Sigmoid colon (tissue), 6 donors: ENCODE measurements at regions not wholly inside any gene's neighbourhood (a gene's known extent, or its start where the extent isn't known, plus 50 kb on each side); places are given as distances from the start of the nearest gene placed in this dataset.
"Not testable (repeated sequence)": the region's sequence is repeated elsewhere in the genome, so short reads cannot be mapped to it uniquely, and the experiment has no call there.

Experiments
- DNase-seq: peaks from one replicate; pipeline ENCODE4 v3.0.0-alpha.2; 2019
- H3K27ac ChIP-seq, 4 donors: fragments of 200-600 bp; sonication (generic); one replicate each; pipeline ENCODE4 v1.5.1; 2016 to 2019; ENCODE audit warnings: mild to moderate bottlenecking in 1 of 4
- H3K27me3 ChIP-seq, 3 donors: fragments of 200-600 bp; sonication (generic); one replicate each; pipeline ENCODE4 v1.5.1; 2019; ENCODE audit warnings: mild to moderate bottlenecking in 1 of 3
- H3K36me3 ChIP-seq, 4 donors: fragments of 200-600 bp; sonication (generic); one replicate each; pipeline ENCODE4 v1.5.1; 2016 to 2019
- H3K4me1 ChIP-seq, 4 donors: fragments of 200-600 bp; sonication (generic); one replicate each; pipeline ENCODE4 v1.5.1; 2017 to 2019
- H3K4me3 ChIP-seq, 4 donors: fragments of 200-600 bp; sonication (generic); one replicate each; pipeline ENCODE4 v1.5.1; 2017 to 2019; ENCODE audit warnings: mild to moderate bottlenecking in 2 of 4, moderate library complexity in 1 of 4
- H3K9me3 ChIP-seq, 4 donors: fragments of 200-600 bp in 3 of 4; sonication (generic) in 3 of 4; one replicate each; pipeline versions ENCODE4 v1.5.1 to v1.6.1; 2013 to 2019
- EP300 ChIP-seq, 4 donors: sonication (generic); formaldehyde crosslinking; IDR thresholded peaks; one replicate each; pipeline ENCODE4 v1.6.1; 2017; ENCODE audit warnings: antibody characterized with exemption in 4 of 4
- POLR2A ChIP-seq, 2 donors: fragments of 450-650 bp; IDR thresholded peaks; one replicate each; pipeline ENCODE4 v1.6.1; 2016; ENCODE audit warnings: antibody characterized with exemption in 2 of 2, mild to moderate bottlenecking in 2 of 2, moderate library complexity in 2 of 2
- POLR2AphosphoS5 ChIP-seq, 4 donors: sonication (generic); formaldehyde crosslinking; IDR thresholded peaks; one replicate each; pipeline ENCODE4 v1.6.1; 2017; ENCODE audit warnings: antibody characterized with exemption in 4 of 4
- WGBS, 2 donors: extraction: QIAGEN DNeasy Blood & Tissue Kit; methylation state at CpG; one replicate each; pipeline ENCODE4 v1.1.7; 2013; 5-methylcytosine and 5-hydroxymethylcytosine counted together
- intact Hi-C: fragments of 100-400 bp; cut with DNase I; formaldehyde crosslinking; loops from one replicate; pipeline ENCODE4 v1.15.1; 2023
- TF ChIP-seq, protein P1 (sequence below), 4 experiments: fragments of 450-650 bp in 3 of 4; fragments of 200-600 bp in 1 of 4; IDR thresholded peaks; one replicate each; pipeline ENCODE4 v1.5.1; 2016 to 2019; ENCODE audit warnings: antibody characterized with exemption in 4 of 4, mild to moderate bottlenecking in 3 of 4, moderate library complexity in 2 of 4
- donor health status: healthy with polysubstance abuse.
- donor health status: healthy.

DNA sequence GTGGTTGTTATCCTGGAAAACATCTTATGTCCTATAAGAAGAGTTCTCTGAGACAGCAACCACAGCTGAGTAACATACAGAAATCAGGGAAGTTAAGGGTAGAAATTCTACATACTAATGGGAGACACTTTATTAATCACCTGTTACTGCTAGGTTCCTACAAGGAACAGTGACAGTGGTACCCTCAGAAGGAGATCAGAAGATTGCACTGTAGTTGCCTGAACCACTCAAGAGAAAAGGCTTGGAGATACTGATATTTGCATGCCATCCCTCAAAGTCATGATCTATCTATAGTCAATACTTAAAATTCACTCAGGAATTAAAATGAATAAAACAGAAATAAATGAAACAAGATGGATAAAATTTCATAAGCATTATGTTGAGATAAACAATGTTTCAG lies 136.0 kb downstream of the LMLN start:
- H3K4me1 ChIP-seq: no peaks in the 10 kb centered on the region
- no peaks in the 10 kb centered on the region for H3K9me3 ChIP-seq
- TF ChIP-seq EP300 (IDR thresholded peaks at IDR 0.05) (no peak), POLR2A (IDR thresholded peaks at IDR 0.05) (no peak), POLR2AphosphoS5 (IDR thresholded peaks at IDR 0.05) (no peak)
- TF ChIP-seq, protein P1, sequence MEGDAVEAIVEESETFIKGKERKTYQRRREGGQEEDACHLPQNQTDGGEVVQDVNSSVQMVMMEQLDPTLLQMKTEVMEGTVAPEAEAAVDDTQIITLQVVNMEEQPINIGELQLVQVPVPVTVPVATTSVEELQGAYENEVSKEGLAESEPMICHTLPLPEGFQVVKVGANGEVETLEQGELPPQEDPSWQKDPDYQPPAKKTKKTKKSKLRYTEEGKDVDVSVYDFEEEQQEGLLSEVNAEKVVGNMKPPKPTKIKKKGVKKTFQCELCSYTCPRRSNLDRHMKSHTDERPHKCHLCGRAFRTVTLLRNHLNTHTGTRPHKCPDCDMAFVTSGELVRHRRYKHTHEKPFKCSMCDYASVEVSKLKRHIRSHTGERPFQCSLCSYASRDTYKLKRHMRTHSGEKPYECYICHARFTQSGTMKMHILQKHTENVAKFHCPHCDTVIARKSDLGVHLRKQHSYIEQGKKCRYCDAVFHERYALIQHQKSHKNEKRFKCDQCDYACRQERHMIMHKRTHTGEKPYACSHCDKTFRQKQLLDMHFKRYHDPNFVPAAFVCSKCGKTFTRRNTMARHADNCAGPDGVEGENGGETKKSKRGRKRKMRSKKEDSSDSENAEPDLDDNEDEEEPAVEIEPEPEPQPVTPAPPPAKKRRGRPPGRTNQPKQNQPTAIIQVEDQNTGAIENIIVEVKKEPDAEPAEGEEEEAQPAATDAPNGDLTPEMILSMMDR (IDR thresholded peaks at IDR 0.05): no peak
- H3K4me3 ChIP-seq: no peak overlapping the region
- intact Hi-C loops: no loop called here
- no peak for DNase-seq
- H3K27ac ChIP-seq: no peak overlapping the region
- H3K36me3 ChIP-seq: no peaks in the 10 kb centered on the region
- H3K27me3 ChIP-seq: peaks cover 0 to 40% (median 0%) of the 10 kb centered on the region in 3 donors

DNA sequence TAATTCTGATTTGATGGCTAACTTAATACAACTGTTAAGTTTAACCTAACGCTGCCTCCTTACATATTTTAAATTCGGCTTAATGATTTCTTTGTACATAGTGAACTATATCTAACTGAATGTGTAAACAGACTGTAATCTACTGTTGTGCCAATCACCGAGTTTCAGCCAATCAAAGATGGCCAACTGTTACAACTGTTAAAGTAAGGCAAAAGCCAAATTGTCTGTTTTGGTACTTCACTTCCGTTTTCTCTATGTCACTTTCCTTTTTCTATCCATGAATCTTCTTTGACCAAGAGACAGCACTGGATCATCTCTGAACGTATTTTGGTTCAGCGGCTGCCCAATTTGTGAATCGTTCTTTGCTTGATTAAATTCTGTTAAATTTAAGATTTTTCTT lies 137.0 kb downstream of the LMLN start:
- 50 to 85% methylated on average over 7 of the region's 7 CpGs for WGBS, 2 donors
- peaks cover 0 to 35% (median 0%) of the 10 kb centered on the region in 3 donors for H3K27me3 ChIP-seq
- H3K9me3 ChIP-seq: no peaks in the 10 kb centered on the region
- TF ChIP-seq POLR2AphosphoS5 (IDR thresholded peaks at IDR 0.05) (no peak), EP300 (IDR thresholded peaks at IDR 0.05) (no peak), POLR2A (IDR thresholded peaks at IDR 0.05) (no peak)
- TF ChIP-seq, protein P1 (IDR thresholded peaks at IDR 0.05): no peak
- H3K4me1 ChIP-seq: no peaks in the 10 kb centered on the region
- no peak overlapping the region for H3K27ac ChIP-seq
- intact Hi-C loops: no loop called here
- DNase-seq: no peak
- no peaks in the 10 kb centered on the region for H3K36me3 ChIP-seq
- H3K4me3 ChIP-seq: no peak overlapping the region

DNA sequence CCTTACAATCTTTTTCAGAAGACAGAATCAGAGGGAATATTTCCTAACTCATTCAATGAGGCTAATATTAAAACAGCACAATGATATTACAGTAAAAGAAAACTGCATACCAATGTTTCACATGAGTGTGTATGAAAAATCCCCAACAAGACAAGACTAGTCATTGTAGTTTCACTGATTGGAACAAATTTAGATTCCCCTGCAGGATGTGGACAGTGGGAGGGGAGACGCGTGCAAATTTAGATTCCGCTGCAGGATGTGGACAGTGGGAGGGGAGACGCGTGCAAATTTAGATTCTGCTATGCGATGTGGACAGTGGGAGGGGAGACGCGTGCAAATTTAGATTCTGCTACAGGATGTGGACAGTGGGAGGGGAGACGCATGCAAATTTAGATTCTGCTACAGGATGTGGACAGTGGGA lies 138.7 kb downstream of the LMLN start:
- DNase-seq, intact Hi-C loops, H3K36me3 ChIP-seq, H3K9me3 ChIP-seq, H3K27ac ChIP-seq, H3K4me3 ChIP-seq, H3K4me1 ChIP-seq: not testable (repeated sequence)
- H3K27me3 ChIP-seq: peaks cover 0 to 19% (median 0%) of the 10 kb centered on the region in 3 donors
- 63 to 87% methylated on average over 7 of the region's 9 CpGs for WGBS, 2 donors

DNA sequence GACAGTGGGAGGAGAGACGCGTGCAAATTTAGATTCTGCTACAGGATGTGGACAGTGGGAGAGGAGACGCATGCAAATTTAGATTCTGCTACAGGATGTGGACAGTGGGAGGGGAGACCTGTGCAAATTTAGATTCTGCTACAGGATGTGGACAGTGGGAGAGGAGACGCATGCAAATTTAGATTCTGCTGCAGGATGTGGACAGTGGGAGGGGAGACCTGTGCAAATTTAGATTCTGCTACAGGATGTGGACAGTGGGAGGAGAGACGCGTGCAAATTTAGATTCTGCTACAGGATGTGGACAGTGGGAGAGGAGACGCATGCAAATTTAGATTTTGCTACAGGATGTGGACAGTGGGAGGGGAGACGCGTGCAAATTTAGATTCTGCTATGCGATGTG lies 143.1 kb downstream of the LMLN start:
- H3K4me3 ChIP-seq, H3K36me3 ChIP-seq, intact Hi-C loops, H3K27ac ChIP-seq, DNase-seq, H3K9me3 ChIP-seq, H3K4me1 ChIP-seq: not testable (repeated sequence)
- peaks cover 0 to 22% (median 15%) of the 10 kb centered on the region in 3 donors for H3K27me3 ChIP-seq
- WGBS, 2 donors: 57 to 86% methylated on average over 10 of the region's 10 CpGs

DNA sequence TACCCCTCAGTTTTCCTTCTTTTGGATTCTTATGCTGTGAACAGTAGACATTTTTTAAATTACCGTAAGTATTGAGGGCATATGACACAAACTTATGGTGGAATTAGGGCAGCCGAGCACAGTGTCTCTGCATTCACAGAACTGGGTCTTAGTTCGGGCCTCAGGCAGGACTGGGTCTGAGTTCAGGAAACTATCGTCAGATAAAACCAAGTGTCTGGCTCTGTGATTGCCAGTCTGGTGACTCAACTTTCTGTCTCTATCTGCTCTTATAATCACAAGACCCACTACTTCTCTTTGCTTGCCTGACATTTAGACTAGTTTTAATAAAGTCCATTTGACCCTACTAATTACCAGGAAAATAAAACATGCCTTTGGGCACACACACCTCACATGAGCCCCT lies 146.2 kb downstream of the LMLN start:
- H3K27me3 ChIP-seq: peaks cover 0 to 49% (median 32%) of the 10 kb centered on the region in 3 donors
- H3K4me1 ChIP-seq: no peaks in the 10 kb centered on the region
- WGBS, 2 donors: 88 to 94% methylated on average over 4 of the region's 4 CpGs
- no peaks in the 10 kb centered on the region for H3K36me3 ChIP-seq
- H3K27ac ChIP-seq: no peak overlapping the region
- no peak for DNase-seq
- intact Hi-C loops: no loop called here
- TF ChIP-seq, protein P1 (IDR thresholded peaks at IDR 0.05): no peak
- TF ChIP-seq POLR2AphosphoS5 (IDR thresholded peaks at IDR 0.05): no peak
- TF ChIP-seq POLR2A (IDR thresholded peaks at IDR 0.05): no peak
- no peak for TF ChIP-seq EP300 (IDR thresholded peaks at IDR 0.05)
- H3K9me3 ChIP-seq: no peaks in the 10 kb centered on the region
- no peak overlapping the region for H3K4me3 ChIP-seq
